HG03565 (cell line): ENCODE measurements at regions not wholly inside any gene's neighbourhood (a gene's known extent, or its start where the extent isn't known, plus 50 kb on each side); places are given as distances from the start of the nearest gene placed in this dataset.

ENCODE experiments used
- ATAC-seq: cut with Tn5 transposase; IDR thresholded peaks from one replicate; pipeline ENCODE4 v1.9.1; 2021; ENCODE audit warnings: mild to moderate bottlenecking, moderate library complexity; ENCODE audit not compliant: unreplicated experiment

GRCh38 chr4:20395160-20395773 is 143.6 kb downstream of the SLIT2 start:
- no peak for ATAC-seq

- ATAC-seq = no peak
Observed at GRCh38 chr4:20403290-20403689, 151.6 kb downstream of the SLIT2 start.

- no peak for ATAC-seq
Observed at GRCh38 chr4:20403846-20404245, 152.1 kb downstream of the SLIT2 start.

DNA sequence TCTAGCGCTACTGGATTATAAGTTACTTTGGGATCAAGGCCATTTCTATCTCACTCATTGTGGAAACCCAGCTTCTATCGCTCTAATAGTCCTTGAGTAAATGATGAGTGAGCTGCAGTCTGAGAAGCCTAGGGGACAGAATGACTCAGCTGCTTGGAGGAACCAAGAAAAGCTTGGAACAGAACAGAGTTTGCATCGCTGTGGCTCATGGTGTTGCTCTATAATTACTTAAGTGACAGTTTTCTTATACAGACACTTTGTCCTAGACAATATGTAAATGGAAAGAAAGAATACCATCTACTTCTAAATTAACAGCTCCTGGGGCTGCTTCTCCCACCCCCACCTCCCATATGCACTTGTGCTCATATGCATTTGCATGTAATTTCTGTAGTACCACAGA is 156.9 kb downstream of the SLIT2 start:
- no peak for ATAC-seq

DNA sequence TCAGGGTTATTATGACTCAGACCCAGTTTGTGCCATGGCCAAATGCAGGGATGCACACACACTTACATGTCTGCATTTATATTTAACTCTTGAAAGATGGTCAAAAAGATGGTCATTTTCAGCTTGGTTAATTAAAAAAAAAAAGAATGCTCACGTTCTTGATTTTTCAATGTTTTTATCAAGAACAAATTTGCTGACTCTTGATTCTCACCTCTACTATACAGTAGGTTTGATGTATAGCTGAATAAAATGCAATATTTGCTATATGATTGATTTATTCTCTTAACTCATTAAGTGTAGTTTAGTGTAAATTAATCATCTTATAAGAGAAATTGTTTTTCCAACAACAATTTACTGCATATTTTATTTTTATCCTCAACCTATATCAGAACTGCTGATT is 160.4 kb downstream of the SLIT2 start:
- ATAC-seq = no peak

DNA sequence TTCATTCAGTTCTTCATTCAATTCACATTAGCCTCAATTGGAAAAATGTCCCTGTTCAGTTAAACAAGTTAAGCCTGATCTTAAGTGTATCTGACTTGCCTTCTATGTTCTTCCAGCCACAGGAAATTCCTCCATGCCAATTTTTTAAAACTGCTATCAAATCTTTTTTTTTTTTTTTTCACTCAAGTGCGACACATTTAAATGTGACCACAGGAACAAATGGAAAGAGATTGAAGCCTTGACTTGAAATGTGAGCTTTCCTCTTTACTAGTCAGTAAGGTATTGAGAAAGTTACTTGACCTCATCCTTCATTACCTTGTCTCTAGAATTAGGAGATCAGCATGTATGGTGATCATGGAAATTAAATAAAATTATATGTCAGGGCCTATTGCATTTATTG is 165.1 kb downstream of the SLIT2 start:
- ATAC-seq = no peak

- peak; percentile 98 for ATAC-seq
Observed at GRCh38 chr4:20418861-20419451, 167.3 kb downstream of the SLIT2 start.

GRCh38 chr4:20420916-20421602 is 169.4 kb downstream of the SLIT2 start:
- ATAC-seq = no peak

DNA sequence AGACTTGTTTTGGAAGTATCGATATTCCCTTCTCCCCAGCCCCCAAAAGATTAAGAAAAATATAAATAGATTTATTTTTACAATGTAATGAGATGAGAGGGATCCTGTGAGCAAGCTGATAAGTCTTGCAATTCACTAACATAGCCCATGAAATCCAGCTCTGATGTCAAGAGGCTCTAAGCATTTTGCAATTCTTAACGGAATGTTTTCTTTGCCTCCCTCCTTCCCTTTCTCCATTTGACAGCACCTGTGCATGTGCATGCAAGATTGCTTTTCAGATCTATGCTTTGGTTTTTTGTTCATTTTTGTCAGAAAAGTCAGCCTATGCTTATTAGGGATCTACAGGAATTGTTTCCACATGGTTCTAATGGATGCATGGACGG is 169.9 kb downstream of the SLIT2 start:
- no peak for ATAC-seq

- peak; percentile 53 for ATAC-seq
Observed at GRCh38 chr4:20422398-20422797, 170.7 kb downstream of the SLIT2 start.

DNA sequence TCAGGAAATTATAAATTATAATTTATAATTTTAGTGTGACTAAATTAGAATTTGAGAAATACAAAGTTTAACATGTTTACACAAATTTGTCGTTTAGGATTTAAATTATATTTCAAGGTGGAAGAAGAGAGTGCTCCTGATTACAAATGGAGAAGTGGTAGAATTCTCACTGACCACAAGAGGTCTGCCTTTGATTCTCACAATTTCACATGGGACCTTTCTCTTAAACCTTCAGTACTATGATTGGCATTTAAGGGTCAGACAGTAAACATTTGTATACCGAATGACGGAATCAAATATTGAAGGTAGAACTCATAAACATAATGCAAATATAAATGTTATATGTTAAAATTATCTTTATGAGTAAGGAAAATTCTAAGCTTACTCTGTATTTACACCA is 171.7 kb downstream of the SLIT2 start:
- no peak for ATAC-seq

DNA sequence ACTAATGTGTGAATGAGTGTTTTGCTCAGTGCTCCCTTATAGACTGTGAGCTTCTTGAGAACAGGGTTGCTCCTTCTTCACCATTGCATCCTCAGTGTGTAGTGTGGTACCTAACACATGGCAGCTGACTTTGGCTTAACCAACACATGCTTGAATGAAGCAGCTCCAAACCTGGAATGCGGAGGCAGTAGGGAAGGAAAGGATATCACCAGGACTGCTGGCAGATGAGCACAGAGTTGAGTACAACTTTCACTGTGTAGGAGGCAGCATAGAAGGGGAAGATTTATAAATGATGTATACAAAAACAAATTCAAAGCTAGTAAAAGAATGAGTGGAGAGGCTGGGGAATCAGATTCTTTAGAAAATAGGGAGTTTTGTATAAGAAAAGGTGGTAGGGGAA is 174.3 kb downstream of the SLIT2 start:
- ATAC-seq = no peak

- no peak for ATAC-seq
Observed at GRCh38 chr4:20428436-20429160, 176.9 kb downstream of the SLIT2 start.

DNA sequence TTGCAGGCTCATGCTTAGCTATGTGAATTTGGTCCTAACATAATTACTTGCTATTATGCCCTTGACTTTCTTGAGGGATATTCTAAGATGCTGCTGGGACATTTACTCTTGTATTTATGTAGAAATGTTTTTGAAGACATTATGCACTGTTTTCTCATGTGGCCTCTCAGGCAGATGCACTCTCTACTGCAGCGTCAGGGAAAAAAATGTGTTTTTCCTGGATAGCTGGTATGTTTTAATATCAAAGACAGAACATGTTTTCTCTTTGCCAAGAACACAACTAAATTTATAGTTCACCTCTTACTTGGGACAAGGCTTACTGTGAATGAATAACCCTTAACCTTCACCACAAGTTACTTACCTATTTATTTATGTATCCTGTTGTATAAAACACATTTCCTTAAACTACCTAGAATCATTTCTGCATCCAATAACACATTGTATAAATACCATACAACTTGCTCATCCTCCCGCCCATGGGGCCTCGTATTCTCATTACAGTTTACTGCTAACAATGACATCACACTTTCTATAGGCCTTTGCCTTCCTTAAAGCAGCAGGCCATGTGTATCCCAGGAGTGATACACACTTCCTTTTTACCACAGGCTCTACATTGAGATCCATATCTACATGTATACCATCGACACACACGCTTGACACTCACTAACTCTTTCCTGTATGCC is 178.7 kb downstream of the SLIT2 start:
- ATAC-seq = no peak

DNA sequence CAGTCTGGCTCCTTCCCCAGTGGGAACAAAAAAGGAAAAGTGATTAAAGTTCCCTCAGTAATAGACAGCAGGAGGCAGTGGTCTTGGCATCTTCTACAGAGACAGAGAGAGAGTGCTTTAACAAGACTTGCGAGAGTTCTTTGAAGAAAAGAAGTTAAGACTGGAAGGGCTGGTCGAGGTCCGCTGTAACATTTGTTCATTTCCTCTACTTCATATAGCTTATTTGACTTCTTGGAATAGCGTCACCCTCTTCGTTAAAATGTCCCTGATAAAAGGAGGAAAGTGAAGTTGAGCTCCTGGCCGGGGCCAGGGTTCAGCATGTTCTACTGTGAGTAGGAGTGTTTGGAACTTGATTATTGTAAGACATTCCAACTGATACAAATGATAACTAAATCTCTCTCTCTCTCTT is 179.8 kb downstream of the SLIT2 start:
- no peak for ATAC-seq

DNA sequence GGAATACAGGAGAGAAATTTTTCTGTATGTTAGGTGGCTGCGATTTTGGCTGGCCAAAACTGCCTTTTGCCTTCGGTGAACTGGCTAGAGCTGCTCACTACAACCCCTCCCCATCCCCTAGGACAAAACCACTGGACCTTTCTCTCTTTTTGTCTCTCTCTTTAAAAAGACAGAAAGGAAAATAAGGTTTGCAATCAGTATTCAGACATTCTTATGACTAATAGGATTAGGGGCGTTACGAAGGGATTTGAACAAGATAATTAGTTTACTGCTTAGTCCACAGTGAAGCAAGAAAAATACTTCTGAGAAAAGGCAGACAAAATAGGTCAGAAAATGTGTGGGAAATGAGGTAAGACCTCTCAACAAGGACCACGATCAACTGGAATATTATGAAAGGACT is 180.4 kb downstream of the SLIT2 start:
- no peak for ATAC-seq

DNA sequence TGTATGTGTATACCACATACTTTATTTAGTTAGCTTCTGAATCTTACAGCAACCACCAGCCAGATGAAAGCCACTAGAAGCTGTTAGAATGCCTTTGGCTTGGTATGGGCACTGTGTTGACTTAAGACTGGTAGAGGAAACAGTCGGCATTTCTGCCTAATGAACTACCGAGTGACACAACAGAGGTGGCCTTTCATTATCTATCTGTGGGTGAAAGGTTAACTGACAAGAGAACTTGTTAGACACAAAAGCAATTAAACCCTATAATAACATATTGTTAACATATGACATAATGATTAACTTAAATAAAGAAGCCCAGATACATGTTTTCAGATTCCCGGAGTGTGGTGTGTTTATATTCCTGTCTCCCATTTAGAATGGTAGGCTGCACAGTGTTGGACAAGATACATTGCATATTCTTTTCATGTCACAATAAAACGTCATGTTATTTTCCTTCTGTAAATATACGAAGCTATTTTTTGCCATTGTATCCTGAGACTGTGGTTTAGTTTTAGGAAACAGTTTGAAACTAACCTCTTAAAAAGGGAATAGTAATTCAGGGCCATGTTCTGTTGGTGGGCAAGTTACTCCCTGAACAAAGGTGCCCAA is 181.5 kb downstream of the SLIT2 start:
- ATAC-seq = no peak

DNA sequence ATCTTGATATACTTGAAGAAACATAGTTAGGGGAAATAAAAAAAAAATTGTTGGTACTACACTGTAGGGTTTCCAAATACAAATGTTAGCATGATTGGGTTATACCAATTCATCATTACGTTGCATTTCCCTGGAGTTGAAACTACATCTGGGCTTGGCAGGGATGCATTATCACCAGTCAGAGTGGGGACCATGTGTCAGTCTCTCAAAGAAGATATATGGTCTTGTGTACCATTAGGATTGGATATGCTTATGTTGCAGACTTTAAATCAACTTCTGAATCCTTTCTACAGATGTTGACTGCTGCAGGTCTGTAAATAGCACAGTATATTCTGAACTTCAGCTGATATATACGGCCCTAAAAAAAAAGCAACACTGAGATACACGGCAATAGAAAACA is 188.5 kb downstream of the SLIT2 start:
- no peak for ATAC-seq

GRCh38 chr4:20443015-20443805 is 191.5 kb downstream of the SLIT2 start:
- ATAC-seq = no peak
